Pons (tissue), 1 donor: ENCODE measurements at regions not wholly inside any gene's neighbourhood (a gene's known extent, or its start where the extent isn't known, plus 50 kb on each side); places are given as distances from the start of the nearest gene placed in this dataset.

Source experiments
- DNase-seq: peaks from one replicate; pipeline ENCODE4 v3.0.0-alpha.2; 2016; ENCODE audit warnings: low spot score

DNA sequence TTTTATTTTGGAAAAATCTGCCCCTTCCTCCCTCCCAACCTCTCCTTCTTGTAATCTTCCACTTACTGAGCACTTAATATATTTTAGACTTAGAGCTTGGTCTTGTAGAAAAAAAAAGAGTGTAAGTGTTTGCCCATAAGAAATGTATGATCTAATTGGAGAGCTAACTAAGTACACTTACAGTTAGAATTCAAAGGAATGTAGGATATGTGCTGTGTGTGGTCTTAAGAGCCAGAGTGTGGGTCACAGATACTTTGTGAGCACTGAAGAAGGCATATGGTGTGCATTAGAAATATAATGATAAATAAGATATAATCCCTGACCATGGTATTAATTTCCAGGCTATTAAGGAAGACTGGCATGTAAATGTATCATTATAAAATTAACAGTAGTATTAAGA is 91.8 kb upstream of the ZNF521 start:
- no peak for DNase-seq

DNA sequence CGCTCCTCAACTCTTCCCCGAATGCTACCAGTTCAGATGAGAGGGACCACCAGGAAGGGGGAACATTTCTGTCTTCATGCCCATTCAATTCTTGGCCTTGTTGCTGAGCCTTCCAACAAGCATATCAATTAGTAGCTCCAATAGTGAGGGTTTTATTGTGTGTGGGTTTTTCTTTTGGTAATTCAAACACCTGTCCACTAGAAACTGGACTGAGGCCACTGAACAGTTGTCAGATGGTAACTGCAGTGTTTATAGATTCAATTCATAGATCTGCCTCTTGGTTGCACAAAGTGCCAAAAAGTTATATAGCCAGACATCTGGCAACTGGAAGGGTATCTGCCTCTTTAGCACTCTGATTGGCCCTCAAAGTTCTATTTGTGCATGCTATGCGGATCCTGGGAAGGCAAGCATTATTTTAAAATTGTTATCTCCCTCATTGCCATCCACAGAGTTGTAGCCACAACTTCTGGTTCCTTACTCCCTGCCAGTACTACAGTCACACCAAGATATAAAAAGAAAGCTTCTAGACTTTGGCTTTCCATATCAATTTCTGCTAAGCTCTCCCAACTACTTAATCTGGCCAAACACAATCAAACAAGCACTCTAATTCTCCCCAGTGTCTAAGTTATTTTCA is 83.3 kb upstream of the ZNF521 start:
- DNase-seq: no peak

DNA sequence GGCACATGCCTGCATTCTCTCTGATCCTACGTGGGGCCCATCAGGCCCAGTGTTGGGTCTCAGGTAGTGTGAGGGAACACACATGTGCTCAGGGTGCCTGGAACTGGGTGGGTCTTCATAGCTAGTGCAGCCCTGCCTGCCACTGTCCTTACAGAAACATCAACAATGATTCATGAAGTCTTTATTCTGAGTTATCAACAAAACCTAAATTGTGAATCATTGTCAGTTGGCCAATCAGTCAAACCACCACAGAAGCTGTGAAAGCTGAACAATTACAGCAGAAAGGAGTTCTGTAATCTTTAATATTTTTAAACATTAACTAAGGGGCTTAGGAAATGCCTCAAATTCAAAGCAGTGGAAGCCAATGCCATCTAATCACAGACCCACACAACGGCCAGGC is 82.8 kb upstream of the ZNF521 start:
- DNase-seq: no peak

DNA sequence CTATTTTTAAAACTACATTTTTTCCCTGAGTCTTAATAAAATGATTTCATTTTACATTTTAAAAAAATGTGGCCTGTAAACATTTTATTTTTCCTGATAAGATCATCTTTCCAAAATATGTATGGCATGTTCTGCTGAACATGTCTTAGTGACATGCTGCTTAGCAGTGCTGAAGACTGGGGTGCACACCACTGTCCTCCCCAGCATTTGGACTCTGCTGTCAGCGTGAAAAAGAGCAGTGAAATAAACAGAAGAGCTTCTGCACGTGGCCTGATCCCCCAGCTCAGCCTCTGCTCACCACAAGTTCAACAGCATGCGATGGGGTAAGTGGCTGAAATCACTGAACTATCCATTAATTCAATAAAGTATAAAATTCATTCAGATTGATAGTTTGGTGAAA is 81.6 kb upstream of the ZNF521 start:
- no peak for DNase-seq

DNA sequence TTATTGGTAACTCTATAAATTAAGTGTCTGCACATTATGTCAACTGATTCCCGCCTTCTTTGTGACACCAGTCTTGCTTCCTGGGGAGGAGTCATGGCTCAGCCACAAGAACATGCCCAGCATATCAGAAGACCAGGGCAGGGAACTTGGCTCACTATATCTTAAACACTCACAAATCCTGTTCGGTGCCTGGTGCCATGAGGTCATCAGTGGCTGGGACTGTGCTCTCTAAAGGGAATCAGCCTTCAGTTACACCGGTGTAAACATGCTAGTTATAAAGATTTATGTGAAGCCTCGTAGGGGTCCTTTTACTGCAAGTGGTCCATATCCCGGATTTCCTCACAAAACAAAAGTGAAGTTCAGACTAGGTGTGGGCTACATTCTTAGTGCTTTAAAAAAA is 73.1 kb upstream of the ZNF521 start:
- DNase-seq: no peak

DNA sequence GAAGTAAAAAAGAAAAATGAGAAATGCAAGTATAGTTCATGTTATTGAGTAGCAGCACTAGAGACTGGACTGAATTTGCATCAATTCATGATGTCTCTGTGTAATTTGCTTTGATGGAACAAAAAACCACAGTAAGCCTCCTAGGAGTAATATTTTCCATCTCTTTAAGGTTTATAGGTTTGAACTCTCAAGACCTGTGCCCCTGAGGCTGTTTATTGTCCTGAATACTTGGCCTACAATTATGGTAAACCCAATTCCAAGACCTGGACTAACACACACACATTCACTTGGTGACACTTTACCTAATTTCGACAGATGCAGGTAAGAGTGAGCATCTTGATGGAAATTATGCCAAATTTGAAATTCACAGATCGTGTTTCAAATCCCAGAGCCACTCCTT is 71.8 kb upstream of the ZNF521 start:
- no peak for DNase-seq

DNA sequence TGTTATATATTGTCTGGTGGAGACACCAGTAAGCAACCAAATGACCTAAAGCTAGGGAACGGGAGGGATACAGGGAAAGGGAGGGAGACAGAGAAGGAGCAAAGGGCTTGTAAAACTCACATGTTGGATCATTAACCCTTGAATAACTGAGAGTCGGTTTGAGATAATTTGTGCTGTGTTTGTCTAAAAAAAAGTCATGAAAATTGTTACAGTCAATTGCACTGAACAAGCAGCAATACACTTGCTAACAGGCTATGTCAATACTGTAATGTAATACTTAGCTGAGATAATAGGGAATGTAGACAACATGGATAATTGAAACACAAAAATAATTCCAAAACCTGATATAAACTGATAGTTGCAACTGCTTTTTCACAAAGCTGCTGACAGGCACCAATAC is 71.3 kb upstream of the ZNF521 start:
- no peak for DNase-seq

DNA sequence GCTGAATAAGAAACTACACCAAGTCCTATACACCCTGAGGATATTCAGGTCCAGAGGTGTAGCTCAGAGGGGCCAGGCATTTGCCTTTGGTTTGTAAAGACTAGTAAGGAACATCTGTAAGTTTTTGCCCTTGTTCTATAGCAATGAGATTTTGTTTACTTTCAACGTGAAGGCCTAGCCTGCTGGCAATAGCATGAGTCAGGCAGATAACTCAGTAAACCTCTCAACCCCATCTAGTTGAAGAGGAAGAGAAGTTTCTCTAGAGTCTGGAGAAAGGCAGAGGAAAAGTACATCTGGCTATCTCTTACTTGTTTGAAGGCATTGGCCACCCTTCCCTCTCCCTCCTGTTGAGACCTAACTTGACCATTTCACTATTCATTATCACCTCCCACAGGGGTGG is 70.3 kb upstream of the ZNF521 start:
- no peak for DNase-seq

DNA sequence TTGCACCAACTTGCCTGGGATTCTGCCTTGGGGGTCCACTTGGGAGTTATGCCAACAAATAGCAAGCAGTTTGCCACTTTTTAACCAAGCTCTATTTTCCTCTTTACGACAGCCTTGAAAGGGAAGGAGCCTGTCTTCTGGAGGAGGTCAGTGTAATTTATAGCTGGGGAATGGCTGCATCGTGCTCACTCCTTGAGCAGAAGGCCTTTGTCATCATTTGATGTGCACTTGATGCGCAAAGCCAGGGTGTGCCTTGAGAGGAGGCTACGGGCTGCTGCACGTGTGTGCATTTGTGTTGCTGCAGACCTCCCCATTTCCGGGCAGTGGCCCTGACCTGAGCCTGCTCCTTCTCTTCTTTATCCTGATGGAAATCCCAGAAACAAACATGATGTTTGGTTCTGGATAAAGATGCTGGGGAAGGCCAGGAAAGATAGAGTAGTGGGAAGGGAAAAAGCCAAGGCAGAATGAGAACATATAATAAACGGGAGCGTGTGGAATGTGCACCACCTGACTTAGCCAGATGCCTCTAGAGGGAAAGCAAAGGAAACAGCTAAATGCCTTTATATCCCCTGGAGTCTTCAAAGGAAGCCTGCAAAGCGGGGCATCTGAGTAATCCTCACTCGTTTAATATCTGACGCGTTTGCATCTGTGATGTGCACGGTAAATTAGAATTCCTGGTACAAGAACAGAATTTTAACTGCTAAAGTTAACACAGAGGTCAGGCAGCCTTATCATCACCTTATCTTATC is 68.3 kb upstream of the ZNF521 start:
- no peak for DNase-seq

DNA sequence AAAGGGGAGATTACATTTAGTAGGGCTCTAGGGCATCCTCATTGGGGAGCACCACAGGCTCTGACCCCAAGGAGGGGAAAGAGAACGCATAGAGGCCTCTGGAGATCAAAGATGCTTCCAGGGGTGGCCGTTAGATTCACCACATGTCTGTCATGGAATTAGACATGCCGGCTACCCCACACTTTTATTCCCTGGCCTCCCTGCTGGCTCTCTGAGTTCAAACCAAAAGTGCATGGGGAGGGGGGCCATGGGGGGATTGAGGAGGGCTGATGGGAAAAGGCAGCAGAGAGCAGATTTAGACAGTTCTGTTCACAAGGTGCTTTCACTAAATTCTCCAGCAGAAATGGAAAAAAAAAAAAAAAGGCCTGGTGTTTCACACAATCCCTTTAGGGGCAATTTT is 64.4 kb upstream of the ZNF521 start:
- DNase-seq: no peak

DNA sequence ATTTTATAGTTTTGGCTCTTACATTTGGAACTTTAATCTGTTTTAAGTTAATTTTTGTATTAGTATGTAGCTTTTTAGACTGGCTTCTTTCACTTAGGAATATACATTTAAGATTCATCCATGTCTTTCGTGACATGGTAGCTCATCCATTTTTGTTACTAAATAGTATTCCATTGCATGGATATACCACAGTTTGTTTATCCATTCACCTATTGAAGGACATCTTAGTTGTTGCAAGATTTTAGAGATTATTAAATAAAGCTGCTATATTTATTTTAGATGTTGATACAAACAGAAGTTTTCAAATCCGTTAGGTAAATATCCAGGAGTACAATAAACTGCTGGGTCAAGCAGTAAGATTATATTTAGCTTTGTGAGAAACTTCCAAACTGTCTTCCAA is 58.0 kb upstream of the ZNF521 start:
- no peak for DNase-seq

DNA sequence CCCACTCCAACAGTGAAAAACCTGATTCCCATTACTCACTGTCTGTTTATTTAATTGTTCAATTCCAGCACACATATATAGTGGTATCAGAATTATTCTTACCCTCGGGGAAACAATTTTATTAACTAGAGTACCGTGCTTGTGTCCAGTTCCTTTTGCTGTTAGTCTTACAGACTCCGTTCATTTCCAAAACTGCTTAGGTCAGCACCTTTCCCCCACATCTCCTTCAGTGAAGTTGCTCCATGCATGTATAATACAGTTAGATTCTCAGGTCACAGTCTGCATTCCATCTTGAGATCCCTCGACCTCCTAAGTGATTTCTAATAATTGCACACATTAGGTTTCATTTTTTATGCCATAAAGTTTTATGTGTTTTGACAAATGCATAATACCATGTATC is 56.3 kb upstream of the ZNF521 start:
- DNase-seq: no peak
